Activated CD4-positive, alpha-beta T cell treated with anti-CD3 and anti-CD28 coated beads for 1 hour (primary cell): ENCODE measurements at regions not wholly inside any gene's neighbourhood (a gene's known extent, or its start where the extent isn't known, plus 50 kb on each side); places are given as distances from the start of the nearest gene placed in this dataset.
A peak's percentile ranks its signal among the peaks of the same experiment; 100 is the strongest.

ENCODE experiments used
- DNase-seq: peaks from one replicate; pipeline ENCODE4 v3.0.0-alpha.2; 2020

GRCh38 chr10:113376428-113376827 is 176.4 kb upstream of the HABP2 start:
- DNase-seq, result no peak

GRCh38 chr10:113379091-113379490 is 173.8 kb upstream of the HABP2 start:
- DNase-seq, result no peak

GRCh38 chr10:113381416-113381815 is 171.4 kb upstream of the HABP2 start:
- no peak for DNase-seq

- DNase-seq, result no peak
Observed at GRCh38 chr10:113381981-113382509, 170.8 kb upstream of the HABP2 start.

- no peak for DNase-seq
Observed at GRCh38 chr10:113382691-113383090, 170.2 kb upstream of the HABP2 start.

- DNase-seq, result no peak
Observed at GRCh38 chr10:113384181-113384580, 168.7 kb upstream of the HABP2 start.

- DNase-seq, result peak; percentile 36
Observed at GRCh38 chr10:113385021-113385999, 167.5 kb upstream of the HABP2 start.

- no peak for DNase-seq
Observed at GRCh38 chr10:113386005-113386404, 166.8 kb upstream of the HABP2 start.

GRCh38 chr10:113389969-113390368 is 162.9 kb upstream of the HABP2 start:
- no peak for DNase-seq

- DNase-seq, result no peak
Observed at GRCh38 chr10:113390896-113391295, 162.0 kb upstream of the HABP2 start.

- DNase-seq, result no peak
Observed at GRCh38 chr10:113397047-113397446, 155.8 kb upstream of the HABP2 start.

- no peak for DNase-seq
Observed at GRCh38 chr10:113399065-113399464, 153.8 kb upstream of the HABP2 start.

GRCh38 chr10:113402602-113403001 is 150.3 kb upstream of the HABP2 start:
- no peak for DNase-seq

GRCh38 chr10:113407218-113407617 is 145.6 kb upstream of the HABP2 start:
- no peak for DNase-seq

- DNase-seq, result no peak
Observed at GRCh38 chr10:113409175-113409574, 143.7 kb upstream of the HABP2 start.

GRCh38 chr10:113410618-113411017 is 142.2 kb upstream of the HABP2 start:
- DNase-seq, result no peak

GRCh38 chr10:113411456-113411855 is 141.4 kb upstream of the HABP2 start:
- DNase-seq, result no peak

- DNase-seq, result no peak
Observed at GRCh38 chr10:113412161-113412560, 140.7 kb upstream of the HABP2 start.

GRCh38 chr10:113414543-113414942 is 138.3 kb upstream of the HABP2 start:
- no peak for DNase-seq

GRCh38 chr10:113415246-113415645 is 137.6 kb upstream of the HABP2 start:
- DNase-seq, result no peak

- DNase-seq, result no peak
Observed at GRCh38 chr10:113420057-113420732, 132.7 kb upstream of the HABP2 start.

GRCh38 chr10:113420733-113421675 is 131.8 kb upstream of the HABP2 start:
- no peak for DNase-seq

- no peak for DNase-seq
Observed at GRCh38 chr10:113422371-113422770, 130.5 kb upstream of the HABP2 start.
